ENCODE measurements at regions not wholly inside any gene's neighbourhood (a gene's known extent, or its start where the extent isn't known, plus 50 kb on each side); places are given as distances from the start of the nearest gene placed in this dataset.
"Not testable (repeated sequence)": the region's sequence is repeated elsewhere in the genome, so short reads cannot be mapped to it uniquely, and the experiment has no call there.

DNA sequence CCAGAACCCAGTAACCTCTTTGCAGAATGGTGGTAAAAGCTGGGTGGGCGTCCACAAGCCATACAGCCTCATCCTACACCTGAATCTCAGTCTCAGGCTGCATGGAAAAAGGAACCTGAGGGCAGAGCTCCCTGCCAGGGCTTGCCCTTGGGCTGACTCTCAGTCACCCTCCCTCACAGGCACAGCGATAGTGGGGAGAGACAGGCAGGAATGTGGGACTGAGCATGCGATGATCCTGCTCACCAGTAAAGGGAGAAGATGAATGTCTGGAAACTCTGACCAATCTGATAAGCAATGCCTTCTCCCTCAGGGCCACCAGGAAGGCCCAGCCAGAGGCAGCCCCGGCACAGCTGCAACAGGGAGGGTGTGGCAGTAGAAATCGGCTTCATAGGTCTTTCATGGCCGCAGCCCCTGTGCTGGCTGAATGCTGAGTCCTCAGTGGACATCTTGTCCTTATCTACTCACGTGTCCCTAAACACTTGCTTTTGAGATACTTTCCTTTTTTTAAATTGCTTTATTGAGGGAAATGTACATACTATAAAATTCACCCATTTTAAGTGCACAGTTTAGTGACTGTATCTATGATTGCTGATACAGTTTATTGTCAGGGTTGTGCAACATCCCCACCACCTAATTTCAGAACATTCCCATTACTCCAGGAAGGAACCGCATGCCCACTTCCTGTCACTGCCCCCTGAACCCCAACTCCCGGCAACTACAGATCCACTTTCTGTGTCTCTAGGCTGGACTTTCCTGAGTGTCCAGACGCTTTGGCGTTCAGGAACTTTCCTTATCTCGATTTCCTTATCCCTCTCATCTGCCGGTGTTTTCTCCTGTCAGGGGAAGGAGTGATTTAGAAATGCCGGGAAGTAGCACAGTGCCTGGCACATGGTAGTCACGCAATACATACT is 258.1 kb downstream of the PCNX1 start:
- TF ChIP-seq, protein P1, sequence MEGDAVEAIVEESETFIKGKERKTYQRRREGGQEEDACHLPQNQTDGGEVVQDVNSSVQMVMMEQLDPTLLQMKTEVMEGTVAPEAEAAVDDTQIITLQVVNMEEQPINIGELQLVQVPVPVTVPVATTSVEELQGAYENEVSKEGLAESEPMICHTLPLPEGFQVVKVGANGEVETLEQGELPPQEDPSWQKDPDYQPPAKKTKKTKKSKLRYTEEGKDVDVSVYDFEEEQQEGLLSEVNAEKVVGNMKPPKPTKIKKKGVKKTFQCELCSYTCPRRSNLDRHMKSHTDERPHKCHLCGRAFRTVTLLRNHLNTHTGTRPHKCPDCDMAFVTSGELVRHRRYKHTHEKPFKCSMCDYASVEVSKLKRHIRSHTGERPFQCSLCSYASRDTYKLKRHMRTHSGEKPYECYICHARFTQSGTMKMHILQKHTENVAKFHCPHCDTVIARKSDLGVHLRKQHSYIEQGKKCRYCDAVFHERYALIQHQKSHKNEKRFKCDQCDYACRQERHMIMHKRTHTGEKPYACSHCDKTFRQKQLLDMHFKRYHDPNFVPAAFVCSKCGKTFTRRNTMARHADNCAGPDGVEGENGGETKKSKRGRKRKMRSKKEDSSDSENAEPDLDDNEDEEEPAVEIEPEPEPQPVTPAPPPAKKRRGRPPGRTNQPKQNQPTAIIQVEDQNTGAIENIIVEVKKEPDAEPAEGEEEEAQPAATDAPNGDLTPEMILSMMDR (IDR thresholded peaks at IDR 0.05; ENCODE audit: borderline replicate concordance, extremely low read depth, insufficient read depth), result no peak
- H3K27me3 ChIP-seq (ENCODE audit: control insufficient read depth, insufficient read depth, low read length), result no peaks in the 10 kb centered on the region
- no peak for FAIRE-seq
- peaks cover 4 to 27% (median 25%) of the 10 kb centered on the region in 3 donors for H3K4me1 ChIP-seq (ENCODE audit: control insufficient read depth in 2 of 3, insufficient read depth in 2 of 3, low read depth in 1 of 3, low read length in 3 of 3)
- no peak overlapping the region for H3K4me3 ChIP-seq (ENCODE audit: low read length in 3 of 3)
- H3K27ac ChIP-seq (ENCODE audit: low read depth in 2 of 2, low read length in 2 of 2), result peak overlapping the region in 1 of 2 donors; percentile 64
- no peaks in the 10 kb centered on the region for H3K36me3 ChIP-seq (ENCODE audit: control insufficient read depth in 2 of 3, insufficient read depth in 3 of 3, low read length in 3 of 3)
- no peak for DNase-seq
- H3K9me3 ChIP-seq (ENCODE audit: control insufficient read depth in 2 of 3, insufficient read depth in 1 of 3, low read length in 3 of 3), result peaks cover 0 to 3% (median 0%) of the 10 kb centered on the region in 3 donors
- no peak overlapping the region for H3K9ac ChIP-seq (ENCODE audit: low read length in 3 of 3)
- intact Hi-C loops (cut with DNase I), result no loop called here

DNA sequence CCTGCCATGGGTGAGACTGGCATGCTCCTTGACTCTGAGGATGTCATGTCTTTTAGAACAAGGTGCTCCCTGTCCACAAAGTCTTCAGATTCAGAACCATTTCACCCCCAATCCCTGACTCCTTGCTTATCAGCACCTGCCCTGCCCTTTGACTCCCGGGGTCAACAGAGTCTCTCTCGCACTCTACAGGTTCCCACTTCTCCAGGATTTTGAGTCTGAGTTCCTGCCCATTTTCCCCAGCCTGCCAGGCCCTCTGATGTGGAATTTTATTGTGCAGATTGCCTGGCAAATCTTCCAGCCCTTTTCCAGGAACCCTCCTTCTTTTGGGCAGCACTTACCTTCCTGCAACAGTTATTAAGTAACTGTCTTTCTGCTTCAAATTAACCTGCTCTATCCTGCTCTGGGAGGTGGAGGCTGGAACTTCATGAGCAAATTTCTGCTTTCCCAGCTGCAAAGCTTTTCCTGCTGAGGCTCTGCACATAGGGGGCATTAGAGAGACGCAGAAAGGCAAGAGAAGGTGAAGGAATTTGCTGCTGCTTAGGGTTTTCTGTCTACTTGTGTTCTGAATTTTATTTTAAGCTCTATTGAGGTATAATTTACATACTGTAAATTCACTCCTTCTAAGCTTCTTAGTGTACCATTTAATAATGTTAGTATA is 259.1 kb downstream of the PCNX1 start:
- no peaks in the 10 kb centered on the region for H3K9me3 ChIP-seq (ENCODE audit: control insufficient read depth in 2 of 3, insufficient read depth in 1 of 3, low read length in 3 of 3)
- no peak overlapping the region for H3K4me3 ChIP-seq (ENCODE audit: low read length in 3 of 3)
- FAIRE-seq (peak; percentile 93), DNase-seq (peak in 2 of 5 donors; percentile 90 to 92)
- H3K4me1 ChIP-seq (ENCODE audit: control insufficient read depth in 2 of 3, insufficient read depth in 2 of 3, low read depth in 1 of 3, low read length in 3 of 3), result peaks cover 4 to 27% (median 25%) of the 10 kb centered on the region in 3 donors
- no peaks in the 10 kb centered on the region for H3K36me3 ChIP-seq (ENCODE audit: control insufficient read depth in 2 of 3, insufficient read depth in 3 of 3, low read length in 3 of 3)
- H3K9ac ChIP-seq (ENCODE audit: low read length in 3 of 3), result no peak overlapping the region
- H3K27me3 ChIP-seq (ENCODE audit: control insufficient read depth, insufficient read depth, low read length), result no peaks in the 10 kb centered on the region
- peak overlapping the region in 1 of 2 donors; percentile 64 for H3K27ac ChIP-seq (ENCODE audit: low read depth in 2 of 2, low read length in 2 of 2)
- TF ChIP-seq, protein P1 (IDR thresholded peaks at IDR 0.05; ENCODE audit: borderline replicate concordance, extremely low read depth, insufficient read depth), result peak; percentile 57
- intact Hi-C loops (cut with DNase I), result no loop called here

DNA sequence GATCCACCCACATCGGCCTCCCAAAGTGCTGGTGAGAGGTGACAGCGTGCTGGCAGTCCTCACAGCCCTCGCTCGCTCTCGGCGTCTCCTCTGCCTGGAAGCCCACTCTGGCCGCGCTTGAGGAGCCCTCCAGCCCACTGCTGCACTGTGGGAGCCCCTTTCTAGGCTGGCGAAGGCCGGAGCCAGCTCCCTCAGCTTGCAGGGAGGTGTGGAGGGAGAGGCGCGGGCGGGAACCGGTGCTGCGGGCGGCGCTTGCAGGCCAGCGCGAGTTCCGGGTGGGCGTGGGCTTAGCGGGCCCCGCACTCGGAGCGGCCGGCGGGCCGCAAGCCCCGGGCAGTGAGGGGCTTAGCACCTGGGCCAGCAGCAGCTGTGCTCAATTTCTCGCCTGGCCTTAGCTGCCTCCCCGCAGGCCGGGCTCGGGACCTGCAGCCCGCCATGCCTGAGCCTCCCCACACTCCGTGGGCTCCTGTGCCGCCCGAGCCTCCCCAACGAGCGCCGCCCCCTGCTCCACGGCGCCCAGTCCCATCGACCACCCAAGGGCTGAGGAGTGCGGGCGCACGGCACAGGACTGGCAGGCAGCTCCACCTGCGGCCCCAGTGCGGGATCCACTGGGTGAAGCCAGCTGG is 260.2 kb downstream of the PCNX1 start:
- H3K27me3 ChIP-seq (ENCODE audit: control insufficient read depth, insufficient read depth, low read length); H3K4me3 ChIP-seq (ENCODE audit: low read length in 3 of 3); H3K27ac ChIP-seq (ENCODE audit: low read depth in 2 of 2, low read length in 2 of 2); intact Hi-C loops (cut with DNase I); H3K9ac ChIP-seq (ENCODE audit: low read length in 3 of 3); FAIRE-seq; H3K9me3 ChIP-seq (ENCODE audit: control insufficient read depth in 2 of 3, insufficient read depth in 1 of 3, low read length in 3 of 3); H3K36me3 ChIP-seq (ENCODE audit: control insufficient read depth in 2 of 3, insufficient read depth in 3 of 3, low read length in 3 of 3); DNase-seq: not testable (repeated sequence)
- peaks cover 4 to 27% (median 25%) of the 10 kb centered on the region in 3 donors for H3K4me1 ChIP-seq (ENCODE audit: control insufficient read depth in 2 of 3, insufficient read depth in 2 of 3, low read depth in 1 of 3, low read length in 3 of 3)

DNA sequence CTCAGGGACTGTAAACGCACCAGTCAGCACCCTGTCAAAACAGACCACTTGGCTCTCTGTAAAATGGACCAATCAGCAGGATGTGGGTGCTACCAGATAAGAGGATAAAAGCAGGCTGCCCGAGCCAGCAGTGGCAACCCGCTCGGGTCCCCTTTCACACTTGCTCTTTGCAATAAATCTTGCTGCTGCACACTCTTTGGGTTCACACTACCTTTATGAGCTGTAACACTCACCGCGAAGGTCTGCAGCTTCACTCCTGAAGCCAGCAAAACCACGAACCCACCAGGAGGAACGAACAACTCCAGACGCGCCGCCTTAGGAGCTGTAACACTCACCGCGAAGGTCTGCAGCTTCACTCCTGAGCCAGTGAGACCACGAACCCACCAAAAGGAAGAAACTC is 260.9 kb downstream of the PCNX1 start:
- FAIRE-seq; H3K4me3 ChIP-seq (ENCODE audit: low read length in 3 of 3); H3K27me3 ChIP-seq (ENCODE audit: control insufficient read depth, insufficient read depth, low read length); H3K36me3 ChIP-seq (ENCODE audit: control insufficient read depth in 2 of 3, insufficient read depth in 3 of 3, low read length in 3 of 3); H3K9me3 ChIP-seq (ENCODE audit: control insufficient read depth in 2 of 3, insufficient read depth in 1 of 3, low read length in 3 of 3); intact Hi-C loops (cut with DNase I); DNase-seq; H3K27ac ChIP-seq (ENCODE audit: low read depth in 2 of 2, low read length in 2 of 2); H3K9ac ChIP-seq (ENCODE audit: low read length in 3 of 3): not testable (repeated sequence)
- H3K4me1 ChIP-seq (ENCODE audit: control insufficient read depth in 2 of 3, insufficient read depth in 2 of 3, low read depth in 1 of 3, low read length in 3 of 3), result peaks cover 4 to 26% (median 25%) of the 10 kb centered on the region in 3 donors

Measured in kidney (tissue), 13 donors.